ENCODE measurements at regions not wholly inside any gene's neighbourhood (a gene's known extent, or its start where the extent isn't known, plus 50 kb on each side); places are given as distances from the start of the nearest gene placed in this dataset.
"Not testable (repeated sequence)": the region's sequence is repeated elsewhere in the genome, so short reads cannot be mapped to it uniquely, and the experiment has no call there.

GRCh38 chr4:28112691-28113335 is 1252.2 kb downstream of the STIM2 start:
- H3K27me3 ChIP-seq (ENCODE audit: control insufficient read depth, insufficient read depth, low read length); FAIRE-seq; H3K27ac ChIP-seq (ENCODE audit: low read depth in 2 of 2, low read length in 2 of 2); H3K4me3 ChIP-seq (ENCODE audit: low read length in 3 of 3); intact Hi-C loops (cut with DNase I); H3K9me3 ChIP-seq (ENCODE audit: control insufficient read depth in 2 of 3, insufficient read depth in 1 of 3, low read length in 3 of 3); H3K9ac ChIP-seq (ENCODE audit: low read length in 3 of 3); H3K4me1 ChIP-seq (ENCODE audit: control insufficient read depth in 2 of 3, insufficient read depth in 2 of 3, low read depth in 1 of 3, low read length in 3 of 3); H3K36me3 ChIP-seq (ENCODE audit: control insufficient read depth in 2 of 3, insufficient read depth in 3 of 3, low read length in 3 of 3): not testable (repeated sequence)
- peak in 1 of 5 donors; percentile 66 for DNase-seq

DNA sequence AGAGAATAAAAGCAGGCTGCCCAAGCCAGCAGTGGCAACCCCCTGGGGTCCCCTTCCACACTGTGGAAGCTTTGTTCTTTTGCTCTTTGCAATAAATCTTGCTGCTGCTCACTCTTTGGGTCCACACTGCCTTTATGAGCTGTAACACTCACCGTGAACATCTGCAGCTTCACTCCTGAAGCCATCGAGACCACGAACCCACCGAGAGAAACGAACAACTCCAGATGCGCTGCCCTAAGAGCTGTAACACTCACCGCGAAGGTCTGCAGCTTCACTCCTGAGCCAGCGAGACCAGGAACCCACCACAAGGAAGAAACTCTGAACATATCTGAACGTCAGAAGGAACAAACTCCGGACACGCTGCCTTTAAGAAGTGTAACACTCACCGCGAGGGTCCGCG is 1252.9 kb downstream of the STIM2 start:
- H3K9ac ChIP-seq (ENCODE audit: low read length in 3 of 3); H3K9me3 ChIP-seq (ENCODE audit: control insufficient read depth in 2 of 3, insufficient read depth in 1 of 3, low read length in 3 of 3); H3K27me3 ChIP-seq (ENCODE audit: control insufficient read depth, insufficient read depth, low read length); DNase-seq; H3K4me3 ChIP-seq (ENCODE audit: low read length in 3 of 3); H3K27ac ChIP-seq (ENCODE audit: low read depth in 2 of 2, low read length in 2 of 2); FAIRE-seq; H3K4me1 ChIP-seq (ENCODE audit: control insufficient read depth in 2 of 3, insufficient read depth in 2 of 3, low read depth in 1 of 3, low read length in 3 of 3); intact Hi-C loops (cut with DNase I); H3K36me3 ChIP-seq (ENCODE audit: control insufficient read depth in 2 of 3, insufficient read depth in 3 of 3, low read length in 3 of 3): not testable (repeated sequence)

- H3K9ac ChIP-seq (ENCODE audit: low read length in 3 of 3); H3K4me3 ChIP-seq (ENCODE audit: low read length in 3 of 3); FAIRE-seq; intact Hi-C loops (cut with DNase I); H3K27me3 ChIP-seq (ENCODE audit: control insufficient read depth, insufficient read depth, low read length); H3K9me3 ChIP-seq (ENCODE audit: control insufficient read depth in 2 of 3, insufficient read depth in 1 of 3, low read length in 3 of 3); H3K27ac ChIP-seq (ENCODE audit: low read depth in 2 of 2, low read length in 2 of 2); H3K4me1 ChIP-seq (ENCODE audit: control insufficient read depth in 2 of 3, insufficient read depth in 2 of 3, low read depth in 1 of 3, low read length in 3 of 3); H3K36me3 ChIP-seq (ENCODE audit: control insufficient read depth in 2 of 3, insufficient read depth in 3 of 3, low read length in 3 of 3); DNase-seq: not testable (repeated sequence)
Measured at GRCh38 chr4:28116526-28117083, 1256.0 kb downstream of the STIM2 start.

DNA sequence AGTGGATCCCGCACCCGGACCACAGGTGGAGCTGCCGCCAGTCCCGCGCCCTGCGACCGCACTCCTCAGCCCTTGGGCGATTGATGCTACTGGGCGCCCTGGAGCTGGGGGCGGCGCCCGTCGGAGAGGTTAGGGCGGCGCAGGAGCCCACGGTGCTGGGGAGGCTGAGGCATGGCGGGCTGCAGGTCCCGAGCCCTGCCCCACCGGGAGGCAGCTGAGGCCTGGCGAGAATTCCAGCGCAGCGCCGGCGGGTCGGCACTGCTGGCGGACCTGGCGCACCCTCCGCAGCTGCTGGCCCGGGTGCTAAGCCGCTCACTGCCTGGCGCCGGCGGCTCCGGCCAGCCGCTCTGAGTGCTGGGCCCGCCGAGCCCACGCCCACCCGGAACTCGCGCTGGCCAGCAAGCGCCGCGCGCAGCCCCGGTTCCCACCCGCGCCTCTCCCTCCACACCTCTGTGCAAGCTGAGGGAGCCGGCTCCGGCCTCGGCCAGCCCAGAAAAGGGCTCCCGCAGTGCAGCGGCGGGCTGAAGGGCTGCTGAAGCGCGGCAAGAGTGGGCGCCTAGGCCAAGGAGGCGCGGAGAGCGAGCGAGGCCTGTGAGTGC is 1256.5 kb downstream of the STIM2 start:
- H3K9me3 ChIP-seq (ENCODE audit: control insufficient read depth in 2 of 3, insufficient read depth in 1 of 3, low read length in 3 of 3), result no peaks in the 10 kb centered on the region
- no peaks in the 10 kb centered on the region for H3K36me3 ChIP-seq (ENCODE audit: control insufficient read depth in 2 of 3, insufficient read depth in 3 of 3, low read length in 3 of 3)
- no peak overlapping the region for H3K27ac ChIP-seq (ENCODE audit: low read depth in 2 of 2, low read length in 2 of 2)
- intact Hi-C loops (cut with DNase I), result no loop called here
- TF ChIP-seq CTCF (IDR thresholded peaks at IDR 0.05; ENCODE audit: borderline replicate concordance, extremely low read depth, insufficient read depth), result no peak
- H3K4me3 ChIP-seq (ENCODE audit: low read length in 3 of 3), result no peak overlapping the region
- no peak overlapping the region for H3K9ac ChIP-seq (ENCODE audit: low read length in 3 of 3)
- FAIRE-seq (no peak), DNase-seq (no peak)
- no peaks in the 10 kb centered on the region for H3K27me3 ChIP-seq (ENCODE audit: control insufficient read depth, insufficient read depth, low read length)
- no peaks in the 10 kb centered on the region for H3K4me1 ChIP-seq (ENCODE audit: control insufficient read depth in 2 of 3, insufficient read depth in 2 of 3, low read depth in 1 of 3, low read length in 3 of 3)

GRCh38 chr4:28146191-28146590 is 1285.5 kb downstream of the STIM2 start:
- intact Hi-C loops (cut with DNase I), result no loop called here
- Histone ChIP-seq H3K9ac (ENCODE audit: low read length in 3 of 3) (no peak overlapping the region), H3K27ac (ENCODE audit: low read depth in 2 of 2, low read length in 2 of 2) (no peak overlapping the region), H3K36me3 (ENCODE audit: control insufficient read depth in 2 of 3, insufficient read depth in 3 of 3, low read length in 3 of 3) (no peaks in the 10 kb centered on the region), H3K4me3 (ENCODE audit: low read length in 3 of 3) (no peak overlapping the region), H3K27me3 (ENCODE audit: control insufficient read depth, insufficient read depth, low read length) (no peaks in the 10 kb centered on the region), H3K9me3 (ENCODE audit: control insufficient read depth in 2 of 3, insufficient read depth in 1 of 3, low read length in 3 of 3) (no peaks in the 10 kb centered on the region), H3K4me1 (ENCODE audit: control insufficient read depth in 2 of 3, insufficient read depth in 2 of 3, low read depth in 1 of 3, low read length in 3 of 3) (no peaks in the 10 kb centered on the region)
- no peak for FAIRE-seq
- TF ChIP-seq CTCF (IDR thresholded peaks at IDR 0.05; ENCODE audit: borderline replicate concordance, extremely low read depth, insufficient read depth), result no peak
- DNase-seq, result peak in 2 of 5 donors; percentile 1
